ENCODE measurements at regions not wholly inside any gene's neighbourhood (a gene's known extent, or its start where the extent isn't known, plus 50 kb on each side); places are given as distances from the start of the nearest gene placed in this dataset.

GRCh38 chr12:107165581-107165980 lies 72.2 kb upstream of the CRY1 start:
- ATAC-seq = no peak
- no peak for TF ChIP-seq CREB5 (CRISPR knock-in tag; IDR thresholded peaks at IDR 0.05; ENCODE audit: low read depth)
- no peak for TF ChIP-seq ISL1 (CRISPR knock-in tag; IDR thresholded peaks at IDR 0.05)
- TF ChIP-seq RARB (CRISPR knock-in tag; IDR thresholded peaks at IDR 0.05) = no peak
- TF ChIP-seq TSHZ2 (CRISPR knock-in tag; IDR thresholded peaks at IDR 0.05) = no peak
- no peak for TF ChIP-seq TOX (CRISPR knock-in tag; IDR thresholded peaks at IDR 0.05; ENCODE audit: borderline replicate concordance)
- no peak for TF ChIP-seq CSDC2 (CRISPR knock-in tag; IDR thresholded peaks at IDR 0.05)
- TF ChIP-seq BACH2 (CRISPR knock-in tag; IDR thresholded peaks at IDR 0.05; ENCODE audit: borderline replicate concordance) = no peak
- TF ChIP-seq OSR1 (CRISPR knock-in tag; IDR thresholded peaks at IDR 0.05) = no peak
- no peak for TF ChIP-seq PPARA (CRISPR knock-in tag; IDR thresholded peaks at IDR 0.05; ENCODE audit: borderline replicate concordance)
- TF ChIP-seq ZFP3 (CRISPR knock-in tag; IDR thresholded peaks at IDR 0.05) = no peak
- no peak for TF ChIP-seq ZFP30 (CRISPR knock-in tag; IDR thresholded peaks at IDR 0.05)
- no peak for TF ChIP-seq CSRNP3 (CRISPR knock-in tag; IDR thresholded peaks at IDR 0.05)
- TF ChIP-seq, protein P1, sequence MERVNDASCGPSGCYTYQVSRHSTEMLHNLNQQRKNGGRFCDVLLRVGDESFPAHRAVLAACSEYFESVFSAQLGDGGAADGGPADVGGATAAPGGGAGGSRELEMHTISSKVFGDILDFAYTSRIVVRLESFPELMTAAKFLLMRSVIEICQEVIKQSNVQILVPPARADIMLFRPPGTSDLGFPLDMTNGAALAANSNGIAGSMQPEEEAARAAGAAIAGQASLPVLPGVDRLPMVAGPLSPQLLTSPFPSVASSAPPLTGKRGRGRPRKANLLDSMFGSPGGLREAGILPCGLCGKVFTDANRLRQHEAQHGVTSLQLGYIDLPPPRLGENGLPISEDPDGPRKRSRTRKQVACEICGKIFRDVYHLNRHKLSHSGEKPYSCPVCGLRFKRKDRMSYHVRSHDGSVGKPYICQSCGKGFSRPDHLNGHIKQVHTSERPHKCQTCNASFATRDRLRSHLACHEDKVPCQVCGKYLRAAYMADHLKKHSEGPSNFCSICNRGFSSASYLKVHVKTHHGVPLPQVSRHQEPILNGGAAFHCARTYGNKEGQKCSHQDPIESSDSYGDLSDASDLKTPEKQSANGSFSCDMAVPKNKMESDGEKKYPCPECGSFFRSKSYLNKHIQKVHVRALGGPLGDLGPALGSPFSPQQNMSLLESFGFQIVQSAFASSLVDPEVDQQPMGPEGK (CRISPR knock-in tag; IDR thresholded peaks at IDR 0.05; ENCODE audit: borderline replicate concordance) = no peak
- TF ChIP-seq TCF4 (CRISPR knock-in tag; IDR thresholded peaks at IDR 0.05; ENCODE audit: borderline replicate concordance) = no peak
- TF ChIP-seq SNAI2 (CRISPR knock-in tag; IDR thresholded peaks at IDR 0.05) = no peak
- TF ChIP-seq ZNF8 (CRISPR knock-in tag; IDR thresholded peaks at IDR 0.05) = no peak
- no peak for TF ChIP-seq ZC3H10 (CRISPR knock-in tag; IDR thresholded peaks at IDR 0.05)
- no peak for TF ChIP-seq ESRRG (CRISPR knock-in tag; IDR thresholded peaks at IDR 0.05)
- no peak for TF ChIP-seq ARNTL (CRISPR knock-in tag; IDR thresholded peaks at IDR 0.05; ENCODE audit: borderline replicate concordance, low read depth)

DNA sequence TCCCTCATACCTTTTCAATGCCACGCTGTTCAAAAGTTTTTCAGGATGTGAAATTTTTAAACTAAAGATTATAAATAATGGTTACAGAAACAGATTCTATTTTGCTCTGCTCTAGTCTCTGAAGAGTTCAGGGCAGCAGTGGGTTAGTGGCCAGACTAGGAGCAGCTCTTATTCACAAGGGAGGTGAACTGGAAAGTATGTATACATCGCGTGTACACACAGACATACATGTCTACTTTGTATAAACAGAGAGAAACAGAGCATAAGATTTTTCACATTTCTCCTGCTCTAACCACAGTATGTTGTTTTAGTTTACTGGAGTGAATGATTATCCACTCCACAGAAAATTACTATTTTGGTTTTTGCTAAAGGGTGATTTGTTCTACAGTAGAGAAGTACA lies 74.4 kb upstream of the CRY1 start:
- no peak for ATAC-seq
- TF ChIP-seq POU6F1 (CRISPR knock-in tag; IDR thresholded peaks at IDR 0.05; ENCODE audit: borderline replicate concordance, low read depth) (no peak), GLIS3 (CRISPR knock-in tag; IDR thresholded peaks at IDR 0.05) (no peak), CSDC2 (CRISPR knock-in tag; IDR thresholded peaks at IDR 0.05) (no peak), ZNF565 (CRISPR knock-in tag; conservative IDR thresholded peaks at IDR 0.05; ENCODE audit: low read depth) (no peak), ZFP3 (CRISPR knock-in tag; IDR thresholded peaks at IDR 0.05) (no peak), ZFP30 (CRISPR knock-in tag; IDR thresholded peaks at IDR 0.05) (no peak), CSRNP3 (CRISPR knock-in tag; IDR thresholded peaks at IDR 0.05) (no peak), ARNTL (CRISPR knock-in tag; IDR thresholded peaks at IDR 0.05; ENCODE audit: borderline replicate concordance, low read depth) (no peak), OSR1 (CRISPR knock-in tag; IDR thresholded peaks at IDR 0.05) (no peak), TOX (CRISPR knock-in tag; IDR thresholded peaks at IDR 0.05; ENCODE audit: borderline replicate concordance) (no peak), TSHZ2 (CRISPR knock-in tag; IDR thresholded peaks at IDR 0.05) (no peak), ZNF70 (CRISPR knock-in tag; IDR thresholded peaks at IDR 0.05) (no peak), ISL1 (CRISPR knock-in tag; IDR thresholded peaks at IDR 0.05) (no peak)
- TF ChIP-seq, protein P1 (CRISPR knock-in tag; IDR thresholded peaks at IDR 0.05; ENCODE audit: borderline replicate concordance) = no peak
